GM13977 (cell line): ENCODE measurements at regions not wholly inside any gene's neighbourhood (a gene's known extent, or its start where the extent isn't known, plus 50 kb on each side); places are given as distances from the start of the nearest gene placed in this dataset.

Source experiments
- DNase-seq: peaks from one replicate; pipeline ENCODE4 v3.0.0; 2012; ENCODE audit warnings: low spot score
- in situ Hi-C: fragments of 300-500 bp; cut with MboI; formaldehyde crosslinking; loops from one replicate; pipeline ENCODE4 v1.12.0; 2022; ENCODE audit warnings: low sequenced_read_pairs, low pct_unique_long_range_greater_than_20kb, mixed read lengths, inconsistent platforms; ENCODE audit not compliant: unreplicated experiment
- TF ChIP-seq, protein P1 (sequence below): IDR thresholded peaks from 2 replicates; pipeline ENCODE4 v1.5.1; 2012; ENCODE audit warnings: mild to moderate bottlenecking, control low read depth; ENCODE audit not compliant: insufficient read depth; ENCODE audit errors: extremely low read depth, missing control alignments

DNA sequence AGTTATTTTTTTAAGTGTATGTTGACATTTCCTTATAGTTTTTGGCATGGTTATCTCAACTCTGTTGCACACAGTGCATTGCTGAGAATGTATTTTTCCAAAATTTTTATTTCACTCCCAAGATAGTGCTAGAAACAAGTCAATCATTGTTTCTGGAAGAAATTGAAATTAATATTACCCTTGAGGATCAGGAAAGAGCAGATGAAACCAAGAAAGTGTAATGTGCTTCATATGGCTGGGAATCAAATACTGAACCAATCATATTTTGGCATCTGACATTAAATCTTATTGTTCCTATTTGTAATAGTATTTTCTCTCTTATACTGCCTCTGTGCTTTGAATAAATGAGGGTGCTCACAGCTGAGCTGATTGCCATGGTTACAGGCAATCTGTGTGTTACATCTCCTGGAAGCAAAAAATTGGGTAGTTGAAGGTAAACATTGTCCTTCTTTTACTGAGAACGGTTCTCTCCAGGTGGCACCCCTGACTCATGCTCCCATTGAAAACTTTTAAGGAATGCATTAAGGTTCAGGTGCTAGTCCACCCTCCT is 358.2 kb upstream of the NR3C2 start:
- in situ Hi-C loops: no loop called here
- no peak for DNase-seq
- TF ChIP-seq, protein P1, sequence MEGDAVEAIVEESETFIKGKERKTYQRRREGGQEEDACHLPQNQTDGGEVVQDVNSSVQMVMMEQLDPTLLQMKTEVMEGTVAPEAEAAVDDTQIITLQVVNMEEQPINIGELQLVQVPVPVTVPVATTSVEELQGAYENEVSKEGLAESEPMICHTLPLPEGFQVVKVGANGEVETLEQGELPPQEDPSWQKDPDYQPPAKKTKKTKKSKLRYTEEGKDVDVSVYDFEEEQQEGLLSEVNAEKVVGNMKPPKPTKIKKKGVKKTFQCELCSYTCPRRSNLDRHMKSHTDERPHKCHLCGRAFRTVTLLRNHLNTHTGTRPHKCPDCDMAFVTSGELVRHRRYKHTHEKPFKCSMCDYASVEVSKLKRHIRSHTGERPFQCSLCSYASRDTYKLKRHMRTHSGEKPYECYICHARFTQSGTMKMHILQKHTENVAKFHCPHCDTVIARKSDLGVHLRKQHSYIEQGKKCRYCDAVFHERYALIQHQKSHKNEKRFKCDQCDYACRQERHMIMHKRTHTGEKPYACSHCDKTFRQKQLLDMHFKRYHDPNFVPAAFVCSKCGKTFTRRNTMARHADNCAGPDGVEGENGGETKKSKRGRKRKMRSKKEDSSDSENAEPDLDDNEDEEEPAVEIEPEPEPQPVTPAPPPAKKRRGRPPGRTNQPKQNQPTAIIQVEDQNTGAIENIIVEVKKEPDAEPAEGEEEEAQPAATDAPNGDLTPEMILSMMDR: no peak

DNA sequence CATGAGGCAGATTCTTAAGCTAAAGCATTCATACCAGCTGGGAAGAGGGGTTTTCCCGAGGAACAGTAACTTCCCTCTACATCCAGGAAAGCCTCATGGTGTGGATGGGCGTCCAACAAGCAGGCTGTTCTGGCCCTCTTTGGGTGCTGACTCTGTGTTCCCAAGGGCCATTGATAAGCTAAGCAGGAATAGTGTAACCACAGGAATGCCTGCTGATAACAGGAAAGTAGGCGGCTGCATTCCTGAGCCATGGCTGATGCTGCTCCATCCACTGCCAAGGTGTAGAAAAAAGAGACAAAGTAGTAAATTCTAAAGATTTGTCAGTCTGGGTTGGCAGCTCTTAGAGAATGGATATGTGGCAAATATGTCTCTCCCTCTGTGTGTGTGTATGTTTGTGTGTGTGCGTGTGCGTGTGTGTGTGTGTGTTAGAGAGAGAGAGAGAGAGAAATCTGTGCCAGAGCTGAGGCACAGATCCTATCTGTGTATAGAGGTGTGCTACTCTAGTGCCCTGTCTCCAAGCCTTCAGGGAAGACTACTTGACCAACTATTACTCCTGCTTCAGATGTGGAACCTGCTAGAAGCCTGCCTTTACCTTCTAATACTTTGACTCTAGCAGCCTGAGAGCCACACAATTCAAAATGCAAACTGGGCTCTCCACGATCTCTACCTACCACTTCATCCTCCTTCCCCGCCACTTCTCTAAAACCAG is 353.1 kb upstream of the NR3C2 start:
- in situ Hi-C loops: no loop called here
- no peak for DNase-seq
- TF ChIP-seq, protein P1: no peak

DNA sequence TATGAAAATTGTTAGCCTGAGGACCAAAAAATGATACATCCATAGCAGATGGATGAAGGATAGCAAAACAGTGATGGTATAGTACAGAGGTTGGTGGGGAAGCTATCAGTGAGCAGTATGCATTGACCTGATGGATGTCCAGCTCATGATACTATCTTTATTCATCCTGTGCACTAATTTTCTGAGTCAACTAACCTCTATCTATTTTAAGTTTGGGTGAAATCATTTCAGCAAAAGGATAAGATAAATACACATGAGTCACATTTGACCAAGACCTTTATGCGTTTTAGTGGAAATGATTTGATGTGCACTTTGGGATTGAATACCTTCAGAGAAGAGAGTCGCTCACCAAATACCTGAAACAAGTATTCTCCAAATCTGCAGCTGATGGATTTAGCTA is 351.0 kb upstream of the NR3C2 start:
- in situ Hi-C loops: no loop called here
- DNase-seq: no peak
- TF ChIP-seq, protein P1: no peak

DNA sequence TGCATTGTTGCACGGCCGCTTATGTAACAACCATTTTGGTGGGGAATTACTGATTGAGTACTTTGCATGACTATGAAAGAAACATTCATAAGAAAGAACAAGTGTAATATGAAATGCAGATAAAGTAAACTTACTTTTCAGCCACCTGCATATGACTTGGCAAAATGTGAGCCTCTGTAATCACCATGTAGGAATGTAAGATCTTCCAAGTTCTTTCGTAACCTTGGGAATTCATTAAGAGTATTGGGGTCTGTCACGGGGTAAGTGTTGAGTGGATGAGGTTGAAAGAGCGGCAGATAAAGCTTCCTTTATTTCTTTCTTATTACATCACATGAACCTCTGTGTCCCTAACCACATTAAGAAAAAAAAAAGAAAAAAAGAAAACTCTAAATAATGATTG is 348.5 kb upstream of the NR3C2 start:
- in situ Hi-C loops: no loop called here
- TF ChIP-seq, protein P1: no peak
- no peak for DNase-seq

DNA sequence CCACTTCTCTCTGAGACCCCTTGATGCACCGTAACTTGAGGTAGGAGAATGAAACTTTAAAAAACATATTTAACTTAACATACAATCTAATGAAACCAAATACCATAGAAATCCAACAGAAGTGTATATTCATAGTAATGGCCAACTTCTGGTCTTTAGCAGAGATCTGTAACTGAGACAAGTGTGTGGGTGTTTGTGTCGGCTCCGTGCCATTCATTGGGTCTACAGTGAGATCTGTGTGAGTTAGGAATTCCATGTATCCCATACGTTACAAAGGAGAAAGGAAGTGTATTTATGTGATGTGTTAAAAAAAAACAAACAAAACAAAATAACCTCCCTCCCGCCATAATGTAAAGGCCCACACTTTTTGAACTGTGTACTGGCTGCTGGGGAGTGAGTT is 348.0 kb upstream of the NR3C2 start:
- TF ChIP-seq, protein P1: no peak
- no peak for DNase-seq
- in situ Hi-C loops: no loop called here

DNA sequence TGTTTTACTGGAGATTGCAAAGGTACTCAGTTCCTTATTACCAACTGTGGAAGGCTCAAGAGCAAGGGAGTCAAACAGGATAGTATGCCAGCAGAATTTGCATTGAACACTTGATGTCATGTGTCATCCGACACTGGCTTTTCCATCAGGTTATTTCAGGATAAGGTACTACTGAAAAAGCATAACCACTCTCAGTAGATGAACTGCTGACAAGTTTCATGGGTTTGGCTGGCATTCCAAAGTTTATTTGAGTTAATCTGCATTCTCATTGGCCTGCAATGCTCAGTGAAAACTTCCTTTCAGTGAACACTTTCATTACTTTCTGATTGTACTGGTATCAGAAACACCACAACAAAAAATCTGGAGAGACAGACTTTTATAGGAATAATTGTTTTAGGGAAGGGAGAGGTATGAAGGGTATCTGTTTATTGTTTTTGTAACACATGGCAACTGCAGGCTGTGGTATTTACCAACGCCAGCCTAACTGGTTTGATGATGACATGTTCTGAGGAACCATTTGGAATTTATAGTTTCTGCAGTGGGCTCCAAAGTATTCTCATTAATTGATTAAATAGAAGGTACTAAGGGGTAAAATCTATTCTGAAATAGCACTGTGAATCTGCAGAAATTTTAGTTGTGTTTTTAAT is 345.7 kb upstream of the NR3C2 start:
- TF ChIP-seq, protein P1: no peak
- in situ Hi-C loops: no loop called here
- no peak for DNase-seq
